ENCODE measurements at regions not wholly inside any gene's neighbourhood (a gene's known extent, or its start where the extent isn't known, plus 50 kb on each side); places are given as distances from the start of the nearest gene placed in this dataset.

GRCh38 chr3:168782193-168782592, 686.5 kb upstream of the GOLIM4 start:
- dilution Hi-C loops (cut with HindIII; ENCODE audit: low sequenced_read_pairs, unreplicated experiment): no loop called here
- Histone ChIP-seq H2BK15ac (ENCODE audit: low read depth, low read length) (no peak overlapping the region), H4K20me1 (ENCODE audit: insufficient read depth, low read length) (no peaks in the 10 kb centered on the region), H3K27ac (ENCODE audit: insufficient read depth, low read length) (no peak overlapping the region), H4K91ac (ENCODE audit: insufficient read depth, low read depth, low read length) (no peak overlapping the region), H2AFZ (replicated peaks; ENCODE audit: low read length, poor library complexity) (no peak overlapping the region), H3K9me1 (ENCODE audit: insufficient read depth, low read length) (no peaks in the 10 kb centered on the region), H3K4me3 (ENCODE audit: insufficient read depth, low read depth, low read length) (no peak overlapping the region), H3K4me2 (ENCODE audit: low read depth, low read length) (no peak overlapping the region), H4K8ac (ENCODE audit: low read depth in 2 of 2, low read length in 2 of 2) (no peak overlapping the region), H3K4ac (ENCODE audit: low read depth, low read length) (no peak overlapping the region), H3K36me3 (ENCODE audit: control insufficient read depth, insufficient read depth, low read length) (no peaks in the 10 kb centered on the region), H3K23ac (ENCODE audit: low read depth, low read length) (no peak overlapping the region), H3K4me1 (ENCODE audit: control insufficient read depth, insufficient read depth, low read length) (no peaks in the 10 kb centered on the region), H2BK20ac (ENCODE audit: low read depth, low read length) (no peak overlapping the region), H3K9ac (ENCODE audit: low read depth, low read length) (no peak overlapping the region), H2BK120ac (ENCODE audit: low read depth, low read length) (no peak overlapping the region), H3K27me3 (ENCODE audit: control insufficient read depth, insufficient read depth, low read length) (no peaks in the 10 kb centered on the region), H2AK9ac (replicated peaks; ENCODE audit: low read depth, low read length, poor library complexity) (no peak overlapping the region), H3K18ac (ENCODE audit: low read depth, low read length) (no peak overlapping the region), H3K9me3 (ENCODE audit: control insufficient read depth, insufficient read depth, low read length) (no peaks in the 10 kb centered on the region), H3K79me1 (ENCODE audit: low read depth in 1 of 2, low read length in 2 of 2) (no peaks in the 10 kb centered on the region), H2AK5ac (ENCODE audit: low read depth, low read length) (no peak overlapping the region), H3K56ac (ENCODE audit: extremely low read depth, insufficient read depth, low read length) (no peak overlapping the region), H2BK5ac (ENCODE audit: low read depth, low read length, poor library complexity, severe bottlenecking) (no peak overlapping the region), H3K14ac (replicated peaks; ENCODE audit: low read depth, low read length) (no peak overlapping the region), H4K5ac (ENCODE audit: low read depth, low read length) (no peak overlapping the region)
- in situ Hi-C loops (cut with MboI; ENCODE audit: low sequenced_read_pairs): no loop called here
- WGBS, 2 experiments (ENCODE audit: extremely low coverage in 2 of 2, insufficient read length in 1 of 2): no CpG with 5 or more reads among the region's 3 CpGs
- intact Hi-C loops (cut with micrococcal nuclease): no loop called here
- BruUV-seq (replicated peaks): no TSS peak
- TF ChIP-seq NFE2L2 (IDR thresholded peaks at IDR 0.05; ENCODE audit: low read depth, low read length) (no peak), FOS (IDR thresholded peaks at IDR 0.05; ENCODE audit: low read depth, low read length) (no peak), ELK1 (IDR thresholded peaks at IDR 0.05; ENCODE audit: borderline replicate concordance, low read depth, low read length) (no peak), RCOR1 (IDR thresholded peaks at IDR 0.05; ENCODE audit: insufficient replicate concordance, low read length) (no peak), RFX5 (IDR thresholded peaks at IDR 0.05; ENCODE audit: low read depth, low read length) (no peak), SMC3 (IDR thresholded peaks at IDR 0.05; ENCODE audit: low read depth, low read length) (no peak), BHLHE40 (IDR thresholded peaks at IDR 0.05; ENCODE audit: low read depth, low read length) (no peak), CHD1 (IDR thresholded peaks at IDR 0.05; ENCODE audit: low read depth, low read length) (no peak), CEBPB (IDR thresholded peaks at IDR 0.05; ENCODE audit: low read depth, low read length) (no peak), CTCF (conservative IDR thresholded peaks at IDR 0.05; ENCODE audit: low read depth, low read length) (no peak), MAZ (IDR thresholded peaks at IDR 0.05; ENCODE audit: borderline replicate concordance, low read depth, low read length) (no peak), USF2 (IDR thresholded peaks at IDR 0.05; ENCODE audit: low read depth, low read length) (no peak), MAFK (IDR thresholded peaks at IDR 0.05; ENCODE audit: low read depth, low read length) (no peak), MXI1 (IDR thresholded peaks at IDR 0.05; ENCODE audit: borderline replicate concordance, low read depth, low read length) (no peak), RAD21 (IDR thresholded peaks at IDR 0.05; ENCODE audit: low read length) (no peak), POLR2A (IDR thresholded peaks at IDR 0.05; ENCODE audit: low read depth, low read length) (no peak)
- DNase-seq (no peak), ATAC-seq (ENCODE audit: low read depth) (no peak)
- POLR2A ChIA-PET (ENCODE audit: unreplicated experiment): no interaction called here
- CTCF ChIA-PET: interaction anchor here (0.9 kb wide), 1 partner anchor 9 kb away, joined by 3 read pairs; no protein-coding TSS in a partner anchor
